ENCODE measurements at regions not wholly inside any gene's neighbourhood (a gene's known extent, or its start where the extent isn't known, plus 50 kb on each side); places are given as distances from the start of the nearest gene placed in this dataset.

DNA sequence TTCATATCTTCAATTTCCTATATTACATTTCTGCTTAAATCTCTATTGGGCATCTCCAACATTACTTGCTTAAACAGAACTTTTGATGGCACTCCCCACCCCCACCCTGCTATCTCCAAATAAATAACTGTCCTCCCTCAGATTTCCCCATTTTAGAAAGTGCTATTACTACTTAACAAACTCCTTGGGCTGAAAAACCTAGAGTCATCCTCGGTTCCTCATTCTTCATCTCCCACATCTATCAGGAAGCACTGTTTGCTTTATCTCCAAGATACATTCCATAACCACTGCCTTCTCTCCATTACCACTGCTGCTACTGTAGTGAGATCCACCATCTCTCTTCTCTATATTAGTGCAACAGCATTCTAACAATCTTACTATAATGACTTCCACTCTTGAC, 150.4 kb upstream of the CYRIA start:
- Histone ChIP-seq H2AFZ (ENCODE audit: insufficient read depth, low read depth, low read length, poor library complexity, severe bottlenecking) (no peak overlapping the region), H3K27ac (ENCODE audit: low read length in 2 of 2) (no peak overlapping the region), H3K4me1 (ENCODE audit: control insufficient read depth in 2 of 2, insufficient read depth in 2 of 2, low read length in 2 of 2) (no peaks in the 10 kb centered on the region), H3K9ac (ENCODE audit: low read length) (no peak overlapping the region), H3K36me3 (replicated peaks in 1 of 2; ENCODE audit: control extremely low read depth in 1 of 2, control insufficient read depth in 1 of 2, extremely low read depth in 1 of 2, insufficient read depth in 2 of 2, low read length in 1 of 2) (no peaks in the 10 kb centered on the region), H4K20me1 (ENCODE audit: control insufficient read depth, insufficient read depth, low read length, poor library complexity, severe bottlenecking) (no peaks in the 10 kb centered on the region), H3K9me3 (ENCODE audit: control extremely low read depth in 1 of 3, control insufficient read depth in 2 of 3, insufficient read depth in 1 of 3, low read length in 2 of 3) (no peaks in the 10 kb centered on the region), H3K4me2 (replicated peaks; ENCODE audit: low read depth, low read length, poor library complexity, severe bottlenecking) (no peak overlapping the region), H3K79me2 (ENCODE audit: control insufficient read depth, insufficient read depth, low read length) (no peaks in the 10 kb centered on the region), H3K4me3 (ENCODE audit: control extremely low read depth in 1 of 5, extremely low read depth in 1 of 5, insufficient read depth in 1 of 5, low read depth in 2 of 5, low read length in 4 of 5) (no peak overlapping the region), H3K27me3 (replicated peaks in 1 of 4; ENCODE audit: control extremely low read depth in 1 of 4, control insufficient read depth in 3 of 4, insufficient read depth in 4 of 4, low read length in 3 of 4) (no peaks in the 10 kb centered on the region)
- TF ChIP-seq, protein P1, sequence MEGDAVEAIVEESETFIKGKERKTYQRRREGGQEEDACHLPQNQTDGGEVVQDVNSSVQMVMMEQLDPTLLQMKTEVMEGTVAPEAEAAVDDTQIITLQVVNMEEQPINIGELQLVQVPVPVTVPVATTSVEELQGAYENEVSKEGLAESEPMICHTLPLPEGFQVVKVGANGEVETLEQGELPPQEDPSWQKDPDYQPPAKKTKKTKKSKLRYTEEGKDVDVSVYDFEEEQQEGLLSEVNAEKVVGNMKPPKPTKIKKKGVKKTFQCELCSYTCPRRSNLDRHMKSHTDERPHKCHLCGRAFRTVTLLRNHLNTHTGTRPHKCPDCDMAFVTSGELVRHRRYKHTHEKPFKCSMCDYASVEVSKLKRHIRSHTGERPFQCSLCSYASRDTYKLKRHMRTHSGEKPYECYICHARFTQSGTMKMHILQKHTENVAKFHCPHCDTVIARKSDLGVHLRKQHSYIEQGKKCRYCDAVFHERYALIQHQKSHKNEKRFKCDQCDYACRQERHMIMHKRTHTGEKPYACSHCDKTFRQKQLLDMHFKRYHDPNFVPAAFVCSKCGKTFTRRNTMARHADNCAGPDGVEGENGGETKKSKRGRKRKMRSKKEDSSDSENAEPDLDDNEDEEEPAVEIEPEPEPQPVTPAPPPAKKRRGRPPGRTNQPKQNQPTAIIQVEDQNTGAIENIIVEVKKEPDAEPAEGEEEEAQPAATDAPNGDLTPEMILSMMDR (IDR thresholded peaks at IDR 0.05), result no peak
- TF ChIP-seq EZH2 (IDR thresholded peaks at IDR 0.05; ENCODE audit: borderline replicate concordance, insufficient read depth, low read depth, low read length, poor library complexity, severe bottlenecking), result no peak
- no peak for DNase-seq
- Mint-ChIP-seq H3K4me3 (no peak overlapping the region), H3K27ac (no peak overlapping the region), H3K27me3 (peaks cover 3% of the 10 kb centered on the region), H3K9me3 (ENCODE audit: insufficient read depth) (peaks cover 2% of the 10 kb centered on the region), H3K4me1 (no peaks in the 10 kb centered on the region)
- WGBS (ENCODE audit: insufficient coverage), result 7% methylated on average over 1 of the region's 1 CpG
- no peak for ATAC-seq (ENCODE audit: low read depth)
- ChIA-PET CTCF (no interaction called here), POLR2A (no interaction called here)
- intact Hi-C loops (cut with micrococcal nuclease), result no loop called here

DNA sequence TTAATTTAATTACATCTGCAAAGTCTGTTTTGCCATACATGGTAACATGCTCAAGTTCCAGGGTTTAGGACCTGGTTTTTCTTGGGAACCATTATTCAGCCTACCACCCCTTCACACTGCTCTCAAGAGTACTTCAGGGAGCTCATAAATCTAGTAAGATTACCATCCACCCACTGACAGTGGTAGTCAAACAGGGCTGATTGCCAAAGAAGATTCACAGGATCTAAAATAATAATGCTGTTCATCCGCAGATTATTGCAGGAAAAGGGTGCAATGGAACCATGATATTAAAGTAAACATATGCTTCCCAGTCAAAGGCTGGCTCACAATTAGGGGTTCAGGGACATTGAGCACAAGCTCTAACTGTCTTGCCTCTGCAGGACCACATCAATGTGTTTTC, 148.0 kb upstream of the CYRIA start:
- H2AFZ ChIP-seq (ENCODE audit: insufficient read depth, low read depth, low read length, poor library complexity, severe bottlenecking), result no peak overlapping the region
- H3K9me3 ChIP-seq (ENCODE audit: control extremely low read depth in 1 of 3, control insufficient read depth in 2 of 3, insufficient read depth in 1 of 3, low read length in 2 of 3), result no peaks in the 10 kb centered on the region
- no peak overlapping the region for H3K9ac ChIP-seq (ENCODE audit: low read length)
- H3K9me3 Mint-ChIP-seq (ENCODE audit: insufficient read depth), result peaks cover 2% of the 10 kb centered on the region
- H4K20me1 ChIP-seq (ENCODE audit: control insufficient read depth, insufficient read depth, low read length, poor library complexity, severe bottlenecking), result no peaks in the 10 kb centered on the region
- DNase-seq, result no peak
- no peak overlapping the region for H3K27ac ChIP-seq (ENCODE audit: low read length in 2 of 2)
- no peaks in the 10 kb centered on the region for H3K79me2 ChIP-seq (ENCODE audit: control insufficient read depth, insufficient read depth, low read length)
- H3K4me3 Mint-ChIP-seq, result no peak overlapping the region
- no peak overlapping the region for H3K4me3 ChIP-seq (ENCODE audit: control extremely low read depth in 1 of 5, extremely low read depth in 1 of 5, insufficient read depth in 1 of 5, low read depth in 2 of 5, low read length in 4 of 5)
- 80% methylated on average over 1 of the region's 1 CpG for WGBS (ENCODE audit: insufficient coverage)
- H3K27me3 ChIP-seq (replicated peaks in 1 of 4; ENCODE audit: control extremely low read depth in 1 of 4, control insufficient read depth in 3 of 4, insufficient read depth in 4 of 4, low read length in 3 of 4), result no peaks in the 10 kb centered on the region
- H3K4me1 ChIP-seq (ENCODE audit: control insufficient read depth in 2 of 2, insufficient read depth in 2 of 2, low read length in 2 of 2), result no peaks in the 10 kb centered on the region
- CTCF ChIA-PET, result no interaction called here
- H3K4me1 Mint-ChIP-seq, result no peaks in the 10 kb centered on the region
- no peak overlapping the region for H3K27ac Mint-ChIP-seq
- no peaks in the 10 kb centered on the region for H3K27me3 Mint-ChIP-seq
- no peak overlapping the region for H3K4me2 ChIP-seq (replicated peaks; ENCODE audit: low read depth, low read length, poor library complexity, severe bottlenecking)
- no peak for TF ChIP-seq EZH2 (IDR thresholded peaks at IDR 0.05; ENCODE audit: borderline replicate concordance, insufficient read depth, low read depth, low read length, poor library complexity, severe bottlenecking)
- TF ChIP-seq, protein P1 (IDR thresholded peaks at IDR 0.05), result no peak
- H3K36me3 ChIP-seq (replicated peaks in 1 of 2; ENCODE audit: control extremely low read depth in 1 of 2, control insufficient read depth in 1 of 2, extremely low read depth in 1 of 2, insufficient read depth in 2 of 2, low read length in 1 of 2), result no peaks in the 10 kb centered on the region
- no peak for ATAC-seq (ENCODE audit: low read depth)
- POLR2A ChIA-PET, result no interaction called here
- intact Hi-C loops (cut with micrococcal nuclease), result no loop called here
